GM23338 (cell line): ENCODE measurements at regions not wholly inside any gene's neighbourhood (a gene's known extent, or its start where the extent isn't known, plus 50 kb on each side); places are given as distances from the start of the nearest gene placed in this dataset.

Experiments
- ATAC-seq: fragments of 200-7000 bp; cut with Tn5 transposase; 3 replicates; pipeline ENCODE4 v1.9.1; 2020
- DNase-seq: peaks from one replicate; pipeline ENCODE4 v3.0.0-alpha.2; 2015; ENCODE audit warnings: low spot score
- H2AFZ ChIP-seq: fragments of 200-600 bp; sonication (generic); 2 replicates; pipeline ENCODE4 v1.8.0; 2016; ENCODE audit warnings: antibody characterized with exemption, mild to moderate bottlenecking, moderate library complexity
- H3F3A ChIP-seq: fragments of 200-600 bp; sonication (generic); replicated peaks from 2 replicates; pipeline ENCODE4 v1.8.0; 2017; ENCODE audit warnings: antibody characterized with exemption, mixed run types, low read depth
- H3K27ac ChIP-seq: fragments of 200-600 bp; sonication (generic); 2 replicates; pipeline ENCODE4 v1.6.1; 2016; ENCODE audit warnings: low read depth
- H3K27me3 ChIP-seq: fragments of 200-600 bp; sonication (generic); 2 replicates; pipeline ENCODE4 v1.8.0; 2016; ENCODE audit warnings: mild to moderate bottlenecking, mixed run types, moderate library complexity; ENCODE audit not compliant: insufficient read depth
- H3K36me3 ChIP-seq: fragments of 200-600 bp; sonication (generic); 2 replicates; pipeline ENCODE4 v1.8.0; 2016; ENCODE audit warnings: mild to moderate bottlenecking; ENCODE audit not compliant: insufficient read depth
- H3K4me1 ChIP-seq: fragments of 200-600 bp; sonication (generic); 2 replicates; pipeline ENCODE4 v1.8.0; 2016; ENCODE audit warnings: mild to moderate bottlenecking, moderate library complexity; ENCODE audit not compliant: insufficient read depth
- H3K4me2 ChIP-seq: fragments of 200-600 bp; sonication (generic); 2 replicates; pipeline ENCODE4 v1.7.1; 2017; ENCODE audit warnings: mixed run types
- H3K4me3 ChIP-seq: fragments of 200-600 bp; sonication (generic); 2 replicates; pipeline ENCODE4 v1.6.1; 2016; ENCODE audit warnings: mixed run types
- H3K79me2 ChIP-seq: fragments of 200-600 bp; sonication (generic); replicated peaks from 2 replicates; pipeline ENCODE4 v1.8.0; 2017; ENCODE audit warnings: mild to moderate bottlenecking; ENCODE audit not compliant: insufficient read depth
- H3K9me2 ChIP-seq: fragments of 200-600 bp; sonication (generic); 2 replicates; pipeline ENCODE4 v1.8.0; 2017; ENCODE audit not compliant: insufficient read depth
- H4K20me1 ChIP-seq: fragments of 200-600 bp; sonication (generic); replicated peaks from 2 replicates; pipeline ENCODE4 v1.8.0; 2017; ENCODE audit warnings: mild to moderate bottlenecking; ENCODE audit not compliant: insufficient read depth
- H3K27ac Mint-ChIP-seq: 2 replicates; pipeline ENCODE4 v1.8.0; 2020; ENCODE audit warnings: inconsistent platforms, mild to moderate bottlenecking, moderate library complexity, mixed read lengths
- H3K27me3 Mint-ChIP-seq: 3 replicates; pipeline ENCODE4 v1.8.0; 2022; ENCODE audit warnings: low read depth, mild to moderate bottlenecking, moderate library complexity, mixed read lengths, inconsistent platforms; ENCODE audit not compliant: insufficient read depth, poor library complexity
- H3K36me3 Mint-ChIP-seq: 3 replicates; pipeline ENCODE4 v1.8.0; 2021; ENCODE audit warnings: low read depth, mild to moderate bottlenecking, inconsistent platforms, moderate library complexity, mixed read lengths
- H3K4me1 Mint-ChIP-seq: 3 replicates; pipeline ENCODE4 v1.8.0; 2020; ENCODE audit warnings: mild to moderate bottlenecking, inconsistent platforms, mixed read lengths
- H3K4me3 Mint-ChIP-seq: 3 replicates; pipeline ENCODE4 v1.8.0; 2021; ENCODE audit warnings: moderate library complexity, mild to moderate bottlenecking, inconsistent platforms, mixed read lengths
- H3K9me3 Mint-ChIP-seq: 3 replicates; pipeline ENCODE4 v1.8.0; 2020; ENCODE audit warnings: moderate library complexity, mild to moderate bottlenecking, inconsistent platforms, mixed read lengths
- CREB1 ChIP-seq: fragments of 250-450 bp; sonication (Bioruptor Pico); IDR thresholded peaks from 2 replicates; pipeline ENCODE4 v1.5.0; 2020; ENCODE audit warnings: low read depth, mild to moderate bottlenecking, moderate library complexity
- EZH2 ChIP-seq: fragments of 200-600 bp; sonication (generic); IDR thresholded peaks from one replicate; pipeline ENCODE4 v1.8.0; 2017; ENCODE audit warnings: antibody characterized with exemption, mild to moderate bottlenecking, low read depth; ENCODE audit not compliant: unreplicated experiment
- EZH2phosphoT487 ChIP-seq: fragments of 200-600 bp; sonication (generic); IDR thresholded peaks from one replicate; pipeline ENCODE4 v1.8.1; 2018; ENCODE audit warnings: antibody characterized with exemption; ENCODE audit not compliant: unreplicated experiment
- JUNB ChIP-seq: IDR thresholded peaks from one replicate; pipeline ENCODE4 v1.6.1; 2016; ENCODE audit warnings: antibody characterized with exemption; ENCODE audit not compliant: unreplicated experiment
- NANOG ChIP-seq: IDR thresholded peaks from 2 replicates; pipeline ENCODE4 v1.6.1; 2016; ENCODE audit warnings: antibody characterized with exemption, borderline replicate concordance
- STAT1 ChIP-seq: IDR thresholded peaks from one replicate; pipeline ENCODE4 v1.6.1; 2016; ENCODE audit warnings: antibody characterized with exemption; ENCODE audit not compliant: unreplicated experiment
- ZNF114 ChIP-seq: fragments of 250-450 bp; sonication (Bioruptor Pico); IDR thresholded peaks from 2 replicates; pipeline ENCODE4 v1.5.0; 2020; ENCODE audit warnings: mild to moderate bottlenecking, moderate library complexity
- ZNF331 ChIP-seq: fragments of 250-450 bp; sonication (Bioruptor Pico); IDR thresholded peaks from 2 replicates; pipeline ENCODE4 v1.5.0; 2020; ENCODE audit warnings: low read depth, mild to moderate bottlenecking, moderate library complexity
- TF ChIP-seq, protein P1 (sequence below), 2 experiments: fragments of 200-600 bp in 1 of 2; sonication (generic) in 1 of 2; conservative IDR thresholded peaks; 2 replicates each; pipeline versions ENCODE4 v1.5.1 to v1.6.1; 2016 to 2017; ENCODE audit warnings: antibody characterized with exemption in 2 of 2, low read depth in 2 of 2, mild to moderate bottlenecking in 2 of 2, moderate library complexity in 1 of 2
- TF ChIP-seq, protein P2 (sequence below): IDR thresholded peaks from one replicate; pipeline ENCODE4 v1.6.1; 2018; ENCODE audit warnings: antibody characterized with exemption; ENCODE audit not compliant: unreplicated experiment
- TF ChIP-seq, protein P3 (sequence below): IDR thresholded peaks from 2 replicates; pipeline ENCODE4 v1.6.1; 2016; ENCODE audit warnings: antibody characterized with exemption

DNA sequence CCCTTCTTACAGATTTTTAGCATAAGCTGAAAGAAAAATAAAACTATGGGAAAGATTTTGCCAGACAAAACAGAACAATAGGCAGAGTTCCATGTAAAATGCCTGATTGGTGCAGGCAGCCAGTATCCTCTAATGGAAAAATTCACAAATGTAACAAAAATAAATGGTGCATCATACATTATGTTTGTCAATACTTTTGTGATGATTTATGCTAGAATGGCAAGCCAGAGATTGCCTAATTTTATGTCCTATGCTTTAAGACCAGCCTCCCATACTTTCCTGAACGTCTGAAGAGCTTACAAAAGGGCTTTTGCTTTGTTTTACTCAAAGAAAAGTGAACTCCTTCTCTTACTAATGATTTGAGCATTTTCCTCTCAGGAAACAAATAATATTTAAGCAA is 81.5 kb upstream of the KCNJ15 start:
- TF ChIP-seq EZH2phosphoT487 = no peak
- no peak for TF ChIP-seq STAT1
- TF ChIP-seq, protein P1, sequence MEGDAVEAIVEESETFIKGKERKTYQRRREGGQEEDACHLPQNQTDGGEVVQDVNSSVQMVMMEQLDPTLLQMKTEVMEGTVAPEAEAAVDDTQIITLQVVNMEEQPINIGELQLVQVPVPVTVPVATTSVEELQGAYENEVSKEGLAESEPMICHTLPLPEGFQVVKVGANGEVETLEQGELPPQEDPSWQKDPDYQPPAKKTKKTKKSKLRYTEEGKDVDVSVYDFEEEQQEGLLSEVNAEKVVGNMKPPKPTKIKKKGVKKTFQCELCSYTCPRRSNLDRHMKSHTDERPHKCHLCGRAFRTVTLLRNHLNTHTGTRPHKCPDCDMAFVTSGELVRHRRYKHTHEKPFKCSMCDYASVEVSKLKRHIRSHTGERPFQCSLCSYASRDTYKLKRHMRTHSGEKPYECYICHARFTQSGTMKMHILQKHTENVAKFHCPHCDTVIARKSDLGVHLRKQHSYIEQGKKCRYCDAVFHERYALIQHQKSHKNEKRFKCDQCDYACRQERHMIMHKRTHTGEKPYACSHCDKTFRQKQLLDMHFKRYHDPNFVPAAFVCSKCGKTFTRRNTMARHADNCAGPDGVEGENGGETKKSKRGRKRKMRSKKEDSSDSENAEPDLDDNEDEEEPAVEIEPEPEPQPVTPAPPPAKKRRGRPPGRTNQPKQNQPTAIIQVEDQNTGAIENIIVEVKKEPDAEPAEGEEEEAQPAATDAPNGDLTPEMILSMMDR (conservative IDR thresholded peaks at IDR 0.05; ENCODE audit: low read depth in 2 of 2) = no peak
- TF ChIP-seq, protein P2, sequence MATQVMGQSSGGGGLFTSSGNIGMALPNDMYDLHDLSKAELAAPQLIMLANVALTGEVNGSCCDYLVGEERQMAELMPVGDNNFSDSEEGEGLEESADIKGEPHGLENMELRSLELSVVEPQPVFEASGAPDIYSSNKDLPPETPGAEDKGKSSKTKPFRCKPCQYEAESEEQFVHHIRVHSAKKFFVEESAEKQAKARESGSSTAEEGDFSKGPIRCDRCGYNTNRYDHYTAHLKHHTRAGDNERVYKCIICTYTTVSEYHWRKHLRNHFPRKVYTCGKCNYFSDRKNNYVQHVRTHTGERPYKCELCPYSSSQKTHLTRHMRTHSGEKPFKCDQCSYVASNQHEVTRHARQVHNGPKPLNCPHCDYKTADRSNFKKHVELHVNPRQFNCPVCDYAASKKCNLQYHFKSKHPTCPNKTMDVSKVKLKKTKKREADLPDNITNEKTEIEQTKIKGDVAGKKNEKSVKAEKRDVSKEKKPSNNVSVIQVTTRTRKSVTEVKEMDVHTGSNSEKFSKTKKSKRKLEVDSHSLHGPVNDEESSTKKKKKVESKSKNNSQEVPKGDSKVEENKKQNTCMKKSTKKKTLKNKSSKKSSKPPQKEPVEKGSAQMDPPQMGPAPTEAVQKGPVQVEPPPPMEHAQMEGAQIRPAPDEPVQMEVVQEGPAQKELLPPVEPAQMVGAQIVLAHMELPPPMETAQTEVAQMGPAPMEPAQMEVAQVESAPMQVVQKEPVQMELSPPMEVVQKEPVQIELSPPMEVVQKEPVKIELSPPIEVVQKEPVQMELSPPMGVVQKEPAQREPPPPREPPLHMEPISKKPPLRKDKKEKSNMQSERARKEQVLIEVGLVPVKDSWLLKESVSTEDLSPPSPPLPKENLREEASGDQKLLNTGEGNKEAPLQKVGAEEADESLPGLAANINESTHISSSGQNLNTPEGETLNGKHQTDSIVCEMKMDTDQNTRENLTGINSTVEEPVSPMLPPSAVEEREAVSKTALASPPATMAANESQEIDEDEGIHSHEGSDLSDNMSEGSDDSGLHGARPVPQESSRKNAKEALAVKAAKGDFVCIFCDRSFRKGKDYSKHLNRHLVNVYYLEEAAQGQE = no peak
- no peak for TF ChIP-seq CREB1
- TF ChIP-seq ZNF114 (CRISPR knock-in tag) = no peak
- TF ChIP-seq JUNB = no peak
- TF ChIP-seq, protein P3, sequence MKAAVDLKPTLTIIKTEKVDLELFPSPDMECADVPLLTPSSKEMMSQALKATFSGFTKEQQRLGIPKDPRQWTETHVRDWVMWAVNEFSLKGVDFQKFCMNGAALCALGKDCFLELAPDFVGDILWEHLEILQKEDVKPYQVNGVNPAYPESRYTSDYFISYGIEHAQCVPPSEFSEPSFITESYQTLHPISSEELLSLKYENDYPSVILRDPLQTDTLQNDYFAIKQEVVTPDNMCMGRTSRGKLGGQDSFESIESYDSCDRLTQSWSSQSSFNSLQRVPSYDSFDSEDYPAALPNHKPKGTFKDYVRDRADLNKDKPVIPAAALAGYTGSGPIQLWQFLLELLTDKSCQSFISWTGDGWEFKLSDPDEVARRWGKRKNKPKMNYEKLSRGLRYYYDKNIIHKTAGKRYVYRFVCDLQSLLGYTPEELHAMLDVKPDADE = no peak
- Mint-ChIP-seq H3K36me3 (peaks cover 5% of the 10 kb centered on the region), H3K27me3 (peaks cover 3% of the 10 kb centered on the region), H3K27ac (no peak overlapping the region), H3K4me1 (peaks cover 20% of the 10 kb centered on the region), H3K9me3 (peaks cover 4% of the 10 kb centered on the region; the same call in 2 of the 3 replicates), H3K4me3 (no peak overlapping the region)
- H3K27me3 ChIP-seq = no peaks in the 10 kb centered on the region
- DNase-seq (no peak), ATAC-seq (no peak)
- H3K4me2 ChIP-seq = no peak overlapping the region
- H3K4me1 ChIP-seq = 0 out of 2 replicates have a peak, but pooled peaks cover 13% of the 10 kb centered on the region
- H3K4me3 ChIP-seq = no peak overlapping the region
- no peaks in the 10 kb centered on the region for H4K20me1 ChIP-seq
- no peaks in the 10 kb centered on the region for H3F3A ChIP-seq
- H3K36me3 ChIP-seq = no peaks in the 10 kb centered on the region
- no peak overlapping the region; the same call in 1 of the 2 replicates for H2AFZ ChIP-seq
- no peaks in the 10 kb centered on the region for H3K79me2 ChIP-seq
- H3K9me2 ChIP-seq = no peaks in the 10 kb centered on the region; the same call in 1 of the 2 replicates
- H3K27ac ChIP-seq = no peak overlapping the region

DNA sequence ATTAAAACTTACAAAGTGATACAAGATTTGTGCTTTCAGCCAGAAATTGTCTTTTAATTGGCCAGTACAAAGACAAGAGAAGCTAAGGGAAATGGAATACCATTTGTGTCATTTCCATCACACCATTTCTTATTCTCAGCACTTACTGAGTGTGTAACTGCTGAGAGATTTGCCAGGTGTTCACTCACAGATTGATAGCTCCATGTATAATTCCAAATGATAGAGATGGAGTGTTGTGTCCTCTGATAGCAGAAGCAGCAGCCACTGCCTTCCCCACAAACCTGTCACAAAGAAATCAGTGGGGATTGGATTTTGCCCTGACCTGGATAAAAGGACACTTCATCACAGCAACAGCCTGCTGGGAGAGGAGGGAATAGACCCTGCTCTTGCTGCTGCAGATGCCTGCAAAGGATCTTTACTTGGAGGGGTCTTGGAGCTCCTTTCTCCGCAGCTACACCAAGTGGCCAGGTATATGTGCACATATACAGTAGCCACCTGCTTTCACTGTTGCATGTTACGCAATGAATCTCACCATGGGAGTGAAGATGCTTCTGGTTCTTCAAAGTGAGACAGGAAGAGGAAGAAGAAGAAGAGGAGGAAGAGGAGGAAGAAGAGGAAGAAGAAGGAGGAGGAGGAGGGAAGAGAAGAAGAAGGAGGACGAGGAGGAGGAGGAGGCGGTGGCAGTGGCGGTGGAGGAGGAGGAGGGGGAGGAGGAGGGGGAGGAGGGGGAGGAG is 78.7 kb upstream of the KCNJ15 start:
- Histone ChIP-seq H3K27ac (no peak overlapping the region), H3K4me1 (no peaks in the 10 kb centered on the region), H4K20me1 (no peaks in the 10 kb centered on the region), H3K36me3 (no peaks in the 10 kb centered on the region), H3K79me2 (no peaks in the 10 kb centered on the region), H3K4me3 (no peak overlapping the region), H3K27me3 (no peaks in the 10 kb centered on the region), H2AFZ (no peak overlapping the region), H3K9me2 (no peaks in the 10 kb centered on the region; the same call in 1 of the 2 replicates), H3K4me2 (no peak overlapping the region), H3F3A (no peaks in the 10 kb centered on the region)
- Mint-ChIP-seq H3K27ac (no peak overlapping the region), H3K36me3 (no peaks in the 10 kb centered on the region), H3K9me3 (no peaks in the 10 kb centered on the region), H3K4me1 (no peaks in the 10 kb centered on the region), H3K27me3 (no peaks in the 10 kb centered on the region), H3K4me3 (no peak overlapping the region)
- ATAC-seq (no peak), DNase-seq (no peak)
- TF ChIP-seq ZNF331 = no peak
- no peak for TF ChIP-seq ZNF114 (CRISPR knock-in tag)
- TF ChIP-seq, protein P3 = no peak
- no peak for TF ChIP-seq EZH2
- TF ChIP-seq, protein P2 = no peak
- TF ChIP-seq NANOG = no peak
